Cardiac fibroblast (primary cell): ENCODE measurements at regions not wholly inside any gene's neighbourhood (a gene's known extent, or its start where the extent isn't known, plus 50 kb on each side); places are given as distances from the start of the nearest gene placed in this dataset.

ENCODE experiments used
- DNase-seq, 2 donors: peaks; one replicate each; pipeline versions ENCODE4 v3.0.0 to v3.0.0-alpha.2; 2010; ENCODE audit warnings: low read depth in 2 of 2
- H3K4me3 ChIP-seq, 2 donors: replicated peaks in 1 of 2; 1 replicate in 1 of 2; 2 replicates in 1 of 2; pipeline ENCODE4 v1.5.1; 2011; ENCODE audit warnings: low read depth in 2 of 2, low read length in 2 of 2, mild to moderate bottlenecking in 2 of 2, moderate library complexity in 1 of 2
- TF ChIP-seq, protein P1 (sequence below): IDR thresholded peaks from one replicate; pipeline ENCODE4 v1.5.1; 2011; ENCODE audit warnings: low read depth, mild to moderate bottlenecking, low read length, inconsistent platforms

DNA sequence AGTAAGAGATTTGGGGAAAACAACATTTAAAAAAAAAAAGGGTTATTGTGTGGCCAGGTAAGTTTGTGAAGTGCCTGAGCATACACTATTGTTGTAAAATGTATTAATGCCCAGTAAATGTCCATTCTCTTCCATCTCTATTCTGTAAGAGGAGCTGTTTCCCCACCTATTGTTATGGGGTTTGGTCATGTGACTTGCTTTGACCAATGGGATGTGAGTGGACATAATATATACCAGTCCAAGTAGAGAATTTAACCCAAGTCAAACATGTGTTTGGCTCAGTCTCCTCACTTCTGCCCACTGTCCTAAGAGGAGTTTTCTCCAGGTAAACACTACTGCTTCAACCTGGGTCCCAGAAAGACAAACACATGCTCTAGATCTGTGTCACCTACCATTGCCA lies 377.1 kb downstream of the FOXA2 start:
- TF ChIP-seq, protein P1, sequence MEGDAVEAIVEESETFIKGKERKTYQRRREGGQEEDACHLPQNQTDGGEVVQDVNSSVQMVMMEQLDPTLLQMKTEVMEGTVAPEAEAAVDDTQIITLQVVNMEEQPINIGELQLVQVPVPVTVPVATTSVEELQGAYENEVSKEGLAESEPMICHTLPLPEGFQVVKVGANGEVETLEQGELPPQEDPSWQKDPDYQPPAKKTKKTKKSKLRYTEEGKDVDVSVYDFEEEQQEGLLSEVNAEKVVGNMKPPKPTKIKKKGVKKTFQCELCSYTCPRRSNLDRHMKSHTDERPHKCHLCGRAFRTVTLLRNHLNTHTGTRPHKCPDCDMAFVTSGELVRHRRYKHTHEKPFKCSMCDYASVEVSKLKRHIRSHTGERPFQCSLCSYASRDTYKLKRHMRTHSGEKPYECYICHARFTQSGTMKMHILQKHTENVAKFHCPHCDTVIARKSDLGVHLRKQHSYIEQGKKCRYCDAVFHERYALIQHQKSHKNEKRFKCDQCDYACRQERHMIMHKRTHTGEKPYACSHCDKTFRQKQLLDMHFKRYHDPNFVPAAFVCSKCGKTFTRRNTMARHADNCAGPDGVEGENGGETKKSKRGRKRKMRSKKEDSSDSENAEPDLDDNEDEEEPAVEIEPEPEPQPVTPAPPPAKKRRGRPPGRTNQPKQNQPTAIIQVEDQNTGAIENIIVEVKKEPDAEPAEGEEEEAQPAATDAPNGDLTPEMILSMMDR = no peak
- H3K4me3 ChIP-seq = no peak overlapping the region
- no peak for DNase-seq

- H3K4me3 ChIP-seq = no peak overlapping the region
- no peak for DNase-seq
- TF ChIP-seq, protein P1 = no peak
Observed at GRCh38 chr20:22204801-22205200, 379.6 kb downstream of the FOXA2 start.

DNA sequence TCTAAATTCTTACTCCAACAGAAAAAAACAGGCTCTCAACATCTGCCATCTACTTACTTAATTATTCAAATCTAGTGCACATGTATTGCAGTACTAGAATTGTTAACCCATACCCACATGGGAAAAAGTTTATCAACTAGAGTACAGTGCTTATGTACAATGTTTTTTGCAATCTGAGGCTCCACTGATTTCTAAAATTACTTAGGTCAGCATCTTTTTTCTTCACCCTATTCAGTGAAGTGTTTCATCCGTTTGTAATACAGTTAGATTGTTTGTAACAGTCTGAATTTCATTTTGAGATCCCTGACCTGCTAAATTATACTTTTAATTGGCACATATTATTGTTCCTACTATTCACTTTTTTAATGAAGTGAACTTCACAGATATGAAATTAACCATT lies 402.2 kb downstream of the FOXA2 start:
- DNase-seq = no peak
- no peak overlapping the region for H3K4me3 ChIP-seq
- TF ChIP-seq, protein P1 = no peak

- H3K4me3 ChIP-seq = no peak overlapping the region
- no peak for DNase-seq
- TF ChIP-seq, protein P1 = no peak
Observed at GRCh38 chr20:22180244-22180643, 404.1 kb downstream of the FOXA2 start.

GRCh38 chr20:22160101-22160652 lies 424.2 kb downstream of the FOXA2 start:
- H3K4me3 ChIP-seq = no peak overlapping the region
- no peak for DNase-seq
- TF ChIP-seq, protein P1 = no peak

- no peak for DNase-seq
- TF ChIP-seq, protein P1 = no peak
Observed at GRCh38 chr20:22159276-22159675, 425.1 kb downstream of the FOXA2 start.

DNA sequence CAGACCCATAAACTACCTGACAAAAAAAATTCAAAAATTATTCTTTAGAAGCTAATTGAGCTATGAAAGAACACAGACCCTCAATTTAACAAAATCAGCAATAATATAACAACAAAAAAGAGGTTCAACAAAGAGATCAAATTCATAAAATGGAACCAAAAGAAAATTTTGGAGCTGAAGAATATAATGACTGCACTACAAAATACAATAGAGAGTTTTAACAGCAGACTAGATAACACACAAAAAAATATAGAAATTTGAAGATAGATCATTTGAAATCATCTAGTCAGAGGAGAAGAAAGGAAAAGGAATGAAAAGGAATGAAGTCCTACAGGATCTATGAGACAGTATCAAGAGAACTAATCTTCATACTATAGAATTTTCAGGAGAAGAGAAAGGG lies 422.1 kb downstream of the PAX1 start:
- no peak for DNase-seq
- TF ChIP-seq, protein P1 = no peak
- H3K4me3 ChIP-seq = no peak overlapping the region

More at GRCh38 chr20:22159276-22159675, 425.1 kb downstream of the FOXA2 start:
- H3K4me3 ChIP-seq = no peak overlapping the region
